Endothelial cell of umbilical vein (primary cell): ENCODE measurements at regions not wholly inside any gene's neighbourhood (a gene's known extent, or its start where the extent isn't known, plus 50 kb on each side); places are given as distances from the start of the nearest gene placed in this dataset.

ENCODE experiments used
- BruUV-seq: library from RNA; stranded (reverse); fragments of 400-500 nt; replicated peaks from 2 replicates; lab custom pipeline; 2021; lab: Mats Ljungman, UMichigan
- CTCF ChIA-PET: fragments of 300-600, 350-600 bp; sonication (Branson Sonifier 250); formaldehyde crosslinking; loops from one replicate; lab custom pipeline; 2021; ENCODE audit warnings: antibody characterized with exemption, inconsistent platforms; lab: Charles Lee
- POLR2A ChIA-PET: fragments of 300-600, 350-600 bp; sonication (Branson Sonifier 250); formaldehyde crosslinking; loops from one replicate; lab custom pipeline; 2021; ENCODE audit warnings: antibody characterized with exemption, inconsistent platforms; lab: Charles Lee
- DNase-seq: peaks from one replicate; pipeline ENCODE4 v3.0.0-alpha.2; 2011; ENCODE audit warnings: low read depth, low spot score
- FAIRE-seq: peaks from 2 replicates; lab custom pipeline; 2011; peaks lifted over from hg19 to GRCh38; lab: Jason Lieb, UNC
- H2AFZ ChIP-seq: 2 replicates; pipeline ENCODE4 v1.6.0; 2012; ENCODE audit warnings: low read depth, low read length, control low read depth, inconsistent platforms
- H3K27ac ChIP-seq: 2 replicates; pipeline ENCODE4 v1.5.1; 2011; ENCODE audit warnings: low read depth, mild to moderate bottlenecking, control low read depth, low read length, moderate library complexity; ENCODE audit not compliant: insufficient read depth
- H3K27me3 ChIP-seq, 2 experiments: 2 replicates each; pipeline versions ENCODE4 v1.6.0 to v1.6.1; 2011; ENCODE audit warnings: low read length in 2 of 2, mixed read lengths in 1 of 2; ENCODE audit not compliant: control insufficient read depth in 2 of 2, insufficient read depth in 2 of 2
- H3K36me3 ChIP-seq, 2 experiments: 2 replicates in 1 of 2; 3 replicates in 1 of 2; pipeline ENCODE4 v1.5.1; 2011; ENCODE audit warnings: low read length in 2 of 2, mild to moderate bottlenecking in 1 of 2, moderate library complexity in 1 of 2; ENCODE audit not compliant: control insufficient read depth in 2 of 2, insufficient read depth in 2 of 2; ENCODE audit errors: extremely low read depth in 1 of 2
- H3K4me1 ChIP-seq: 3 replicates; pipeline ENCODE4 v1.5.1; 2011; ENCODE audit warnings: mild to moderate bottlenecking, low read length; ENCODE audit not compliant: control insufficient read depth, insufficient read depth; ENCODE audit errors: extremely low read depth
- H3K4me2 ChIP-seq: 2 replicates; pipeline ENCODE4 v1.6.1; 2011; ENCODE audit warnings: low read length, control low read depth, mixed read lengths; ENCODE audit not compliant: insufficient read depth
- H3K4me3 ChIP-seq, 3 experiments: fragments of 200-600 bp in 1 of 3; sonication (generic), shearing (Covaris generic) in 1 of 3; replicated peaks in 1 of 3; 2 replicates each; pipeline ENCODE4 v1.5.1; 2011 to 2016; ENCODE audit warnings: control low read depth in 3 of 3, low read length in 3 of 3, mild to moderate bottlenecking in 2 of 3, inconsistent platforms in 1 of 3, low read depth in 1 of 3, moderate library complexity in 1 of 3; ENCODE audit not compliant: insufficient read depth in 1 of 3
- H3K79me2 ChIP-seq: 2 replicates; pipeline ENCODE4 v1.6.0; 2012; ENCODE audit warnings: low read length, inconsistent platforms; ENCODE audit not compliant: control insufficient read depth, insufficient read depth
- H3K9ac ChIP-seq: replicated peaks from 2 replicates; pipeline ENCODE3; 2011; ENCODE audit warnings: low read length, control low read depth; ENCODE audit not compliant: insufficient read depth; ENCODE audit errors: extremely low read depth
- H3K9me1 ChIP-seq: replicated peaks from 3 replicates; pipeline ENCODE4 v1.6.0; 2011; ENCODE audit warnings: mild to moderate bottlenecking, low read length; ENCODE audit not compliant: control insufficient read depth, insufficient read depth; ENCODE audit errors: extremely low read depth
- H3K9me3 ChIP-seq: replicated peaks from 2 replicates; pipeline ENCODE4 v1.5.1; 2012; ENCODE audit warnings: low read length, inconsistent platforms; ENCODE audit not compliant: control insufficient read depth, insufficient read depth
- H4K20me1 ChIP-seq: replicated peaks from 2 replicates; pipeline ENCODE3; 2011; ENCODE audit warnings: mild to moderate bottlenecking, low read length; ENCODE audit not compliant: control insufficient read depth, insufficient read depth; ENCODE audit errors: extremely low read depth
- EZH2 ChIP-seq: IDR thresholded peaks from 2 replicates; pipeline ENCODE4 v1.6.1; 2012; ENCODE audit warnings: borderline replicate concordance, low read depth, mild to moderate bottlenecking, moderate library complexity, low read length, inconsistent platforms; ENCODE audit not compliant: severe bottlenecking
- FOS ChIP-seq: IDR thresholded peaks from 2 replicates; pipeline ENCODE4 v1.6.1; 2011; ENCODE audit warnings: mild to moderate bottlenecking, low read length, moderate library complexity, borderline replicate concordance; ENCODE audit not compliant: insufficient read depth
- GATA2 ChIP-seq: IDR thresholded peaks from 2 replicates; pipeline ENCODE4 v1.7.0; 2011; ENCODE audit warnings: low read depth, mild to moderate bottlenecking, moderate library complexity, mixed read lengths, low read length; ENCODE audit not compliant: insufficient read length, insufficient read depth
- JUN ChIP-seq: IDR thresholded peaks from 2 replicates; pipeline ENCODE4 v1.6.1; 2011; ENCODE audit warnings: borderline replicate concordance, low read depth; ENCODE audit not compliant: insufficient read length, insufficient read depth
- MAX ChIP-seq: IDR thresholded peaks from 2 replicates; pipeline ENCODE4 v1.6.1; 2011; ENCODE audit not compliant: insufficient read depth, insufficient read length
- MYC ChIP-seq: IDR thresholded peaks from one replicate; pipeline ENCODE4 v1.6.1; 2011; ENCODE audit warnings: mild to moderate bottlenecking, low read depth, low read length
- POLR2A ChIP-seq: IDR thresholded peaks from 2 replicates; pipeline ENCODE4 v1.6.1; 2012; ENCODE audit warnings: low read depth, mild to moderate bottlenecking, control low read depth, low read length
- POLR2AphosphoS5 ChIP-seq: IDR thresholded peaks from 2 replicates; pipeline ENCODE4 v1.6.1; 2012; ENCODE audit warnings: low read depth, mild to moderate bottlenecking, control low read depth, low read length, moderate library complexity; ENCODE audit not compliant: insufficient read depth
- dilution Hi-C: fragments of 300-500 bp; cut with MboI; formaldehyde crosslinking; loops from one replicate; pipeline ENCODE4 v1.15.0; 2019; ENCODE audit warnings: low sequenced_read_pairs; ENCODE audit not compliant: extremely low pct_ligation_motif_present
- intact Hi-C: fragments of 100-400 bp; cut with micrococcal nuclease; formaldehyde crosslinking; loops from one replicate; pipeline ENCODE4 v1.10.0; 2022
- TF ChIP-seq, protein P1 (sequence below), 2 donors: IDR thresholded peaks; 1 replicate in 1 of 2; 2 replicates in 1 of 2; pipeline ENCODE4 v1.5.1; 2011; ENCODE audit warnings: low read length in 2 of 2, mild to moderate bottlenecking in 2 of 2, moderate library complexity in 2 of 2, control low read depth in 1 of 2, inconsistent platforms in 1 of 2, low read depth in 1 of 2; ENCODE audit not compliant: insufficient read depth in 1 of 2; ENCODE audit errors: extremely low read depth in 1 of 2

DNA sequence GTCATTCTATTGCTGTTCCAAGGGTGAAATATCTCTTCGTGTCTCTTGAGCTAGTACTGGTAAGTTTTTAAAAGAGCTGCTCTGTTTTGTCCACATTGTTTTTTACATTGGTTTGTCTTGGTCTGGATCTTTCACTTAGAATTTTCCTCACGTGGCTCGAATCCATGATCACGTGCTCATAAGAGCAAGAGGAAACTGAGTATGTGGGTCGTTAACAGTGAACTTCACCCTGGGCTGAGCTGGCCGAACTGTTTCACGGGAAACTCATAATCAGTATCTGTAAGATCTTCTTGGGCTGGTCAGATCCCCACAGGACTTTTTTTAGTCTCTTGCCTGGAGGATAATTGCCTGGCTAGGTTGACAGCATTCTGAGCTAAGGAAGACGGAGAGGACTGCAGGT is 77.8 kb upstream of the HELT start:
- no peak for TF ChIP-seq MYC
- no peak for TF ChIP-seq POLR2A
- no peak for TF ChIP-seq JUN
- TF ChIP-seq EZH2: no peak
- BruUV-seq: no TSS peak

DNA sequence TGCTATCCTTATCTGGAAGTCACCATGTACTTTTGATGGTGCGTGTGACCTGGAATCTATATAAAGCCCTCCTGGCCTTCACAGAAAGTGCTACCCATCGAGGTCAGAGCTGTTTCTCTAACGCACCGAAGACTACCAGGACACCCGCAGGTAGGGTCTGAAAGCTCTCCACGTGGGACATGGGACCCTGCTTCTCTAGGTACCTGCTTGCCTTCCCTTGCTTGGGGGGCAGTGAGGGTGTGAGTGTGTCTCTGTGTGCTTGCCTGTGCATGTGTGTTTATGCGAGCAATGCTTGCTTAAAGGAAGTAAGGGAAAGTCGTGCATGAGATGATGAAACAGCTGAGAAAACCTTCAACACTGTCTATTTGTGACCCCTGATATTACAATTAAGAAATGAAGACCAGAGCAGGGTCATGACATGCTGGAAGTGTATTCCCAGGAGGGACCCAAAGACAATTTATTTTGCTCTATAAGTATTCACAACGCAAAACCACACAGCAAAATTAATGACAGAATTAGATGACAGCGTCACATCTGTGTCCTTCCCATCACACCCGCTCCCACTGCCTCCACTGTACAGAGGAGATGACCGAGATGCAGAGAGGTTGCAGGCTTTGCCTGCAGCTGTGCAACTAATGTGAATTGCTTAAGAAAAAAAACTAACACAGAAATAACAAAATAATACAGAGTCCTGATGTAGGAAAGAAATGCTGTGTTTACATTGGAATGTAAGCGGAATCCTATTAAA is 76.4 kb upstream of the HELT start:
- H2AFZ ChIP-seq: no peak overlapping the region
- intact Hi-C loops (no loop called here), dilution Hi-C loops (no loop called here)
- no peak overlapping the region for H3K9ac ChIP-seq
- no peaks in the 10 kb centered on the region for H4K20me1 ChIP-seq
- H3K27ac ChIP-seq: no peak overlapping the region
- no peaks in the 10 kb centered on the region for H3K4me1 ChIP-seq
- no peak overlapping the region for H3K4me3 ChIP-seq
- POLR2A ChIA-PET: no interaction called here
- CTCF ChIA-PET: no interaction called here
- H3K4me2 ChIP-seq: no peak overlapping the region
- DNase-seq (no peak), FAIRE-seq (no peak)
- H3K9me3 ChIP-seq: no peaks in the 10 kb centered on the region
- no peak for TF ChIP-seq JUN
- no peak for TF ChIP-seq POLR2AphosphoS5
- TF ChIP-seq, protein P1, sequence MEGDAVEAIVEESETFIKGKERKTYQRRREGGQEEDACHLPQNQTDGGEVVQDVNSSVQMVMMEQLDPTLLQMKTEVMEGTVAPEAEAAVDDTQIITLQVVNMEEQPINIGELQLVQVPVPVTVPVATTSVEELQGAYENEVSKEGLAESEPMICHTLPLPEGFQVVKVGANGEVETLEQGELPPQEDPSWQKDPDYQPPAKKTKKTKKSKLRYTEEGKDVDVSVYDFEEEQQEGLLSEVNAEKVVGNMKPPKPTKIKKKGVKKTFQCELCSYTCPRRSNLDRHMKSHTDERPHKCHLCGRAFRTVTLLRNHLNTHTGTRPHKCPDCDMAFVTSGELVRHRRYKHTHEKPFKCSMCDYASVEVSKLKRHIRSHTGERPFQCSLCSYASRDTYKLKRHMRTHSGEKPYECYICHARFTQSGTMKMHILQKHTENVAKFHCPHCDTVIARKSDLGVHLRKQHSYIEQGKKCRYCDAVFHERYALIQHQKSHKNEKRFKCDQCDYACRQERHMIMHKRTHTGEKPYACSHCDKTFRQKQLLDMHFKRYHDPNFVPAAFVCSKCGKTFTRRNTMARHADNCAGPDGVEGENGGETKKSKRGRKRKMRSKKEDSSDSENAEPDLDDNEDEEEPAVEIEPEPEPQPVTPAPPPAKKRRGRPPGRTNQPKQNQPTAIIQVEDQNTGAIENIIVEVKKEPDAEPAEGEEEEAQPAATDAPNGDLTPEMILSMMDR (IDR thresholded peaks at IDR 0.05; ENCODE audit: extremely low read depth in 1 of 2, insufficient read depth in 1 of 2, low read depth in 1 of 2, low read length in 2 of 2): no peak
- no peak for TF ChIP-seq EZH2
- no peak for TF ChIP-seq MYC
- TF ChIP-seq GATA2: no peak
- TF ChIP-seq MAX: no peak
- TF ChIP-seq FOS: no peak
- no peak for TF ChIP-seq POLR2A
- no peaks in the 10 kb centered on the region for H3K9me1 ChIP-seq
- no peaks in the 10 kb centered on the region for H3K79me2 ChIP-seq
- H3K36me3 ChIP-seq: no peaks in the 10 kb centered on the region
- no TSS peak for BruUV-seq
- no peaks in the 10 kb centered on the region for H3K27me3 ChIP-seq

More for the DNA sequence above, 77.8 kb upstream of the HELT start:
- Histone ChIP-seq H2AFZ (no peak overlapping the region), H4K20me1 (no peaks in the 10 kb centered on the region), H3K9me1 (no peaks in the 10 kb centered on the region), H3K9ac (no peak overlapping the region), H3K9me3 (no peaks in the 10 kb centered on the region), H3K4me3 (no peak overlapping the region), H3K27me3 (no peaks in the 10 kb centered on the region), H3K4me2 (no peak overlapping the region), H3K36me3 (no peaks in the 10 kb centered on the region), H3K79me2 (no peaks in the 10 kb centered on the region), H3K27ac (no peak overlapping the region), H3K4me1 (no peaks in the 10 kb centered on the region)
- DNase-seq: no peak
- ChIA-PET POLR2A (no interaction called here), CTCF (no interaction called here)
- FAIRE-seq: no peak
- dilution Hi-C loops (no loop called here), intact Hi-C loops (no loop called here)
